ENCODE measurements at regions not wholly inside any gene's neighbourhood (a gene's known extent, or its start where the extent isn't known, plus 50 kb on each side); places are given as distances from the start of the nearest gene placed in this dataset.

- DNase-seq = no peak
- Mint-ChIP-seq H3K4me3 (no peak overlapping the region), H3K27me3 (ENCODE audit: low read depth in 3 of 3) (peaks cover 0 to 10% (median 2%) of the 10 kb centered on the region in 3 donors), H3K36me3 (no peaks in the 10 kb centered on the region), H3K4me1 (no peaks in the 10 kb centered on the region), H3K9me3 (no peaks in the 10 kb centered on the region), H3K27ac (no peak overlapping the region)
Observed at GRCh38 chr9:115216873-115217272, 98.9 kb upstream of the TNC start.

- Mint-ChIP-seq H3K27me3 (ENCODE audit: low read depth in 3 of 3) (peaks cover 0 to 7% (median 3%) of the 10 kb centered on the region in 3 donors), H3K36me3 (no peaks in the 10 kb centered on the region), H3K4me3 (no peak overlapping the region), H3K27ac (no peak overlapping the region), H3K9me3 (no peaks in the 10 kb centered on the region), H3K4me1 (no peaks in the 10 kb centered on the region)
- DNase-seq = no peak
Observed at GRCh38 chr9:115220319-115221005, 102.5 kb upstream of the TNC start.

- Mint-ChIP-seq H3K36me3 (no peaks in the 10 kb centered on the region), H3K27ac (no peak overlapping the region), H3K4me1 (no peaks in the 10 kb centered on the region), H3K4me3 (no peak overlapping the region), H3K27me3 (ENCODE audit: low read depth in 3 of 3) (peaks cover 0 to 3% (median 1%) of the 10 kb centered on the region in 3 donors), H3K9me3 (no peaks in the 10 kb centered on the region)
- no peak for DNase-seq
Observed at GRCh38 chr9:115223471-115223870, 105.5 kb upstream of the TNC start.

- H3K27ac Mint-ChIP-seq = no peak overlapping the region
- no peak for DNase-seq
- H3K4me3 Mint-ChIP-seq = no peak overlapping the region
- H3K9me3 Mint-ChIP-seq = peaks cover 0 to 2% (median 0%) of the 10 kb centered on the region in 6 donors
- H3K36me3 Mint-ChIP-seq = no peaks in the 10 kb centered on the region
- no peaks in the 10 kb centered on the region for H3K4me1 Mint-ChIP-seq
- peaks cover 0 to 1% (median 0%) of the 10 kb centered on the region in 3 donors for H3K27me3 Mint-ChIP-seq (ENCODE audit: low read depth in 3 of 3)
Observed at GRCh38 chr9:115225459-115226116, 107.6 kb upstream of the TNC start.

GRCh38 chr9:115226152-115226551, 108.2 kb upstream of the TNC start:
- Mint-ChIP-seq H3K36me3 (no peaks in the 10 kb centered on the region), H3K4me1 (no peaks in the 10 kb centered on the region), H3K4me3 (no peak overlapping the region), H3K27ac (no peak overlapping the region), H3K27me3 (ENCODE audit: low read depth in 3 of 3) (peaks cover 0 to 1% (median 0%) of the 10 kb centered on the region in 3 donors), H3K9me3 (peaks cover 0 to 2% (median 0%) of the 10 kb centered on the region in 6 donors)
- no peak for DNase-seq

- Mint-ChIP-seq H3K27me3 (ENCODE audit: low read depth in 3 of 3) (peaks cover 0 to 3% (median 1%) of the 10 kb centered on the region in 3 donors), H3K27ac (no peak overlapping the region), H3K4me1 (no peaks in the 10 kb centered on the region), H3K36me3 (no peaks in the 10 kb centered on the region), H3K9me3 (peaks cover 0 to 2% (median 0%) of the 10 kb centered on the region in 6 donors), H3K4me3 (no peak overlapping the region)
- no peak for DNase-seq
Observed at GRCh38 chr9:115229496-115229895, 111.5 kb upstream of the TNC start.

GRCh38 chr9:115230924-115231515, 113.1 kb upstream of the TNC start:
- no peaks in the 10 kb centered on the region for H3K4me1 Mint-ChIP-seq
- H3K4me3 Mint-ChIP-seq = no peak overlapping the region
- H3K9me3 Mint-ChIP-seq = peaks cover 0 to 2% (median 0%) of the 10 kb centered on the region in 6 donors
- no peaks in the 10 kb centered on the region for H3K36me3 Mint-ChIP-seq
- no peak for DNase-seq
- peaks cover 0 to 6% (median 0%) of the 10 kb centered on the region in 3 donors for H3K27me3 Mint-ChIP-seq (ENCODE audit: low read depth in 3 of 3)
- no peak overlapping the region for H3K27ac Mint-ChIP-seq

- Mint-ChIP-seq H3K4me3 (no peak overlapping the region), H3K27me3 (ENCODE audit: low read depth in 3 of 3) (peaks cover 0 to 6% (median 0%) of the 10 kb centered on the region in 3 donors), H3K36me3 (no peaks in the 10 kb centered on the region), H3K4me1 (no peaks in the 10 kb centered on the region), H3K9me3 (peaks cover 0 to 5% (median under 1%) of the 10 kb centered on the region in 6 donors), H3K27ac (no peak overlapping the region)
- no peak for DNase-seq
Observed at GRCh38 chr9:115232181-115232774, 114.3 kb upstream of the TNC start.

GRCh38 chr9:115234094-115234493, 116.1 kb upstream of the TNC start:
- H3K4me3 Mint-ChIP-seq = no peak overlapping the region
- peaks cover 0 to 5% (median under 1%) of the 10 kb centered on the region in 6 donors for H3K9me3 Mint-ChIP-seq
- no peak overlapping the region for H3K27ac Mint-ChIP-seq
- peaks cover 0 to 6% (median 1%) of the 10 kb centered on the region in 3 donors for H3K27me3 Mint-ChIP-seq (ENCODE audit: low read depth in 3 of 3)
- H3K36me3 Mint-ChIP-seq = no peaks in the 10 kb centered on the region
- DNase-seq = no peak
- no peaks in the 10 kb centered on the region for H3K4me1 Mint-ChIP-seq

GRCh38 chr9:115235221-115235620, 117.3 kb upstream of the TNC start:
- Mint-ChIP-seq H3K9me3 (peaks cover 0 to 5% (median 0%) of the 10 kb centered on the region in 6 donors), H3K27ac (no peak overlapping the region), H3K4me1 (no peaks in the 10 kb centered on the region), H3K4me3 (no peak overlapping the region), H3K36me3 (no peaks in the 10 kb centered on the region), H3K27me3 (ENCODE audit: low read depth in 3 of 3) (peaks cover 0 to 6% (median 4%) of the 10 kb centered on the region in 3 donors)
- no peak for DNase-seq

GRCh38 chr9:115237385-115237998, 119.5 kb upstream of the TNC start:
- DNase-seq = no peak
- Mint-ChIP-seq H3K4me3 (no peak overlapping the region), H3K4me1 (no peaks in the 10 kb centered on the region), H3K36me3 (no peaks in the 10 kb centered on the region), H3K27ac (no peak overlapping the region), H3K9me3 (peaks cover 0 to 5% (median 0%) of the 10 kb centered on the region in 6 donors), H3K27me3 (ENCODE audit: low read depth in 3 of 3) (peaks cover 0 to 4% (median 3%) of the 10 kb centered on the region in 3 donors)

GRCh38 chr9:115240676-115241075, 122.7 kb upstream of the TNC start:
- no peak for DNase-seq
- Mint-ChIP-seq H3K36me3 (no peaks in the 10 kb centered on the region), H3K9me3 (peaks cover 0 to 5% (median under 1%) of the 10 kb centered on the region in 6 donors), H3K27ac (no peak overlapping the region), H3K27me3 (ENCODE audit: low read depth in 3 of 3) (peaks cover 0 to 4% (median 0%) of the 10 kb centered on the region in 3 donors), H3K4me1 (no peaks in the 10 kb centered on the region), H3K4me3 (no peak overlapping the region)

- no peak overlapping the region for H3K4me3 Mint-ChIP-seq
- H3K27me3 Mint-ChIP-seq (ENCODE audit: low read depth in 3 of 3) = peaks cover 0 to 4% (median 0%) of the 10 kb centered on the region in 3 donors
- DNase-seq = no peak
- no peaks in the 10 kb centered on the region for H3K36me3 Mint-ChIP-seq
- H3K4me1 Mint-ChIP-seq = no peaks in the 10 kb centered on the region
- H3K9me3 Mint-ChIP-seq = peaks cover 0 to 4% (median under 1%) of the 10 kb centered on the region in 6 donors
- no peak overlapping the region for H3K27ac Mint-ChIP-seq
Observed at GRCh38 chr9:115241641-115242040, 123.7 kb upstream of the TNC start.
